ENCODE measurements at regions not wholly inside any gene's neighbourhood (a gene's known extent, or its start where the extent isn't known, plus 50 kb on each side); places are given as distances from the start of the nearest gene placed in this dataset.

- TF ChIP-seq CTCF (IDR thresholded peaks at IDR 0.05; ENCODE audit: unreplicated experiment), result no peak
- DNase-seq (ENCODE audit: low spot score, unreplicated experiment), result no peak
- no peaks in the 10 kb centered on the region for H3K36me3 Mint-ChIP-seq (ENCODE audit: insufficient read depth)
- H3K4me1 Mint-ChIP-seq (ENCODE audit: low read depth), result no peaks in the 10 kb centered on the region
- H3K27ac Mint-ChIP-seq, result no peak overlapping the region
- no peak overlapping the region for H3K4me3 Mint-ChIP-seq (ENCODE audit: low read depth)
- H3K9me3 Mint-ChIP-seq (ENCODE audit: low read depth), result peaks cover 20% of the 10 kb centered on the region
- H3K27me3 Mint-ChIP-seq, result no peaks in the 10 kb centered on the region
Measured at GRCh38 chr2:94939349-94939748, 68.1 kb downstream of the TEKT4 start.

- no peak overlapping the region for H3K27ac Mint-ChIP-seq
Measured at GRCh38 chr2:94947097-94948016, 76.1 kb downstream of the TEKT4 start.

GRCh38 chr2:94955702-94956101, 69.8 kb upstream of the MAL start:
- no peaks in the 10 kb centered on the region for H3K36me3 Mint-ChIP-seq (ENCODE audit: insufficient read depth)
- no peaks in the 10 kb centered on the region for H3K4me1 Mint-ChIP-seq (ENCODE audit: low read depth)
- no peak for TF ChIP-seq CTCF (IDR thresholded peaks at IDR 0.05; ENCODE audit: unreplicated experiment)
- H3K27ac Mint-ChIP-seq, result no peak overlapping the region
- no peak for DNase-seq (ENCODE audit: low spot score, unreplicated experiment)
- H3K4me3 Mint-ChIP-seq (ENCODE audit: low read depth), result no peak overlapping the region
- H3K9me3 Mint-ChIP-seq (ENCODE audit: low read depth), result peaks cover 12% of the 10 kb centered on the region
- H3K27me3 Mint-ChIP-seq, result peaks cover 20% of the 10 kb centered on the region

More at GRCh38 chr2:94947097-94948016, 76.1 kb downstream of the TEKT4 start:
- H3K4me1 Mint-ChIP-seq (ENCODE audit: low read depth), result no peaks in the 10 kb centered on the region
- no peak for DNase-seq (ENCODE audit: low spot score, unreplicated experiment)
- TF ChIP-seq CTCF (IDR thresholded peaks at IDR 0.05; ENCODE audit: unreplicated experiment), result no peak
- H3K9me3 Mint-ChIP-seq (ENCODE audit: low read depth), result peaks cover 37% of the 10 kb centered on the region
- H3K27me3 Mint-ChIP-seq, result no peaks in the 10 kb centered on the region
- H3K36me3 Mint-ChIP-seq (ENCODE audit: insufficient read depth), result no peaks in the 10 kb centered on the region
- H3K4me3 Mint-ChIP-seq (ENCODE audit: low read depth), result no peak overlapping the region

GRCh38 chr2:94956797-94957391, 68.6 kb upstream of the MAL start:
- no peaks in the 10 kb centered on the region for H3K4me1 Mint-ChIP-seq (ENCODE audit: low read depth)
- H3K27me3 Mint-ChIP-seq, result peaks cover 27% of the 10 kb centered on the region
- TF ChIP-seq CTCF (IDR thresholded peaks at IDR 0.05; ENCODE audit: unreplicated experiment), result peak; percentile 90
- H3K9me3 Mint-ChIP-seq (ENCODE audit: low read depth), result peaks cover 12% of the 10 kb centered on the region
- DNase-seq (ENCODE audit: low spot score, unreplicated experiment), result no peak
- H3K4me3 Mint-ChIP-seq (ENCODE audit: low read depth), result no peak overlapping the region
- H3K36me3 Mint-ChIP-seq (ENCODE audit: insufficient read depth), result no peaks in the 10 kb centered on the region
- H3K27ac Mint-ChIP-seq, result no peak overlapping the region

GRCh38 chr2:94958245-94958644, 67.3 kb upstream of the MAL start:
- H3K4me1 Mint-ChIP-seq (ENCODE audit: low read depth), result no peaks in the 10 kb centered on the region
- H3K27ac Mint-ChIP-seq, result no peak overlapping the region
- DNase-seq (ENCODE audit: low spot score, unreplicated experiment), result no peak

More at GRCh38 chr2:94958245-94958644, 67.3 kb upstream of the MAL start:
- Mint-ChIP-seq H3K36me3 (ENCODE audit: insufficient read depth) (no peaks in the 10 kb centered on the region), H3K27me3 (peaks cover 29% of the 10 kb centered on the region), H3K4me3 (ENCODE audit: low read depth) (no peak overlapping the region), H3K9me3 (ENCODE audit: low read depth) (peaks cover under 1% of the 10 kb centered on the region)
- TF ChIP-seq CTCF (IDR thresholded peaks at IDR 0.05; ENCODE audit: unreplicated experiment), result no peak

All from progenitor cell of endocrine pancreas (in vitro differentiated cells).